CD1c-positive myeloid dendritic cell (primary cell): ENCODE measurements at regions not wholly inside any gene's neighbourhood (a gene's known extent, or its start where the extent isn't known, plus 50 kb on each side); places are given as distances from the start of the nearest gene placed in this dataset.
A peak's percentile ranks its signal among the peaks of the same experiment; 100 is the strongest.

Experiments
- DNase-seq: peaks from one replicate; pipeline ENCODE4 v3.0.0-alpha.2; 2016; ENCODE audit errors: extremely low spot score

DNA sequence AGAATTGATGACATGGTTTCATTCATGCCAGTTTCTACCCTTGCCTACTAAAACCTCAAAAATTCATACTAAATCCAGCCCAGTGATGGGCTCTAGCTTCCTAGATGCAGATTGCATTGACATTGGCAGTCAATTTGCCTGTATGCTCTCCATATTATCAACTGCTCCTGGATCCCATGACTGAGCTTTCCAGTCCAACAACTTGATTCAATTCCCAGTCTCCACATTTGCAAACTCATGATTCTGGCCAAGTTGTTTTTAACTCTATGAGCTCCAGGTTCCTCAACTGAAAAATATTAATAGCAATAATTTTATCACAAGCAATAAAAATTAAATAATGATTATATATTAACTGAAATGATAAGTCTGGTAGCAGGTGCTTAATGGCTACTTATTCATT, 51.0 kb upstream of the DSC1 start:
- no peak for DNase-seq

DNA sequence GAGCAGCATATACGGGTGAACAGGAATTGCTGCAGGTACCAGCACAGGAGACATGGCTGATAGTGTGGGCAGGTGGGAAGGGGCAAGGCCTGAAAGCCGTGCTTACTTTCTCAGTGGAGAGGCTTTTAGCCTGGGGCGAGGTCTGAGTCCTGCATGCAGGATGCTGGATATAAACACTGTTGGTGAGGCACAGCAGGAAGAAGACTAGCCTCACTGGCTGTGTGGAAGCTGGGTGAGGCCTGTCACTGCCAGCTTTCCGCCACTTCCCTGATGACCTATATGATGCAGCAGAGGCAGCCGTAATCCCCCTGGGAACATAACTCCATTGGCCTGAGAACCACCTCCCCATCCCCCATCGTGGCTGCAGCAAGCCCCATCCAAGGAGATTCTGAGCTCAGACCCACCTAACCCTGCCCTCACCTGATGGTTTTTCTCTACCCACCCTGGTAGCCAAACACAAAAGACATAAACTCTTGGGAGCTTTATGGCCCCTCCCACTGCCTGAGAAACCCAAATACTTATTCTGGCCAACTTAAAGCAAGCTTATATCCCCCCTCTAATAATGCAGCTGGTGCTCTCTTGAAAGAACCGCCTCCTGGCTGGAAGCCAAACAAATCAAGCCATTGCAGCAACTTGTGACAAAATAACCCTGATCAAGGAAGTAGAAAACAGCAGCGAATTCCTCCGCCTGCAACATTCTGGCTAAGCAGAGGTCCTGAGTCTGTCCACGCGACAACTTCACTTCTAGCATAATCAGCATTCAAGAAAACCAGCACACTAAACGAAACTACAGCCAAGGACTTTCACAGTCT, 54.6 kb upstream of the DSC1 start:
- DNase-seq = no peak

- no peak for DNase-seq
These were observed 56.2 kb upstream of the DSC1 start for GRCh38 chr18:31218671-31219383.

DNA sequence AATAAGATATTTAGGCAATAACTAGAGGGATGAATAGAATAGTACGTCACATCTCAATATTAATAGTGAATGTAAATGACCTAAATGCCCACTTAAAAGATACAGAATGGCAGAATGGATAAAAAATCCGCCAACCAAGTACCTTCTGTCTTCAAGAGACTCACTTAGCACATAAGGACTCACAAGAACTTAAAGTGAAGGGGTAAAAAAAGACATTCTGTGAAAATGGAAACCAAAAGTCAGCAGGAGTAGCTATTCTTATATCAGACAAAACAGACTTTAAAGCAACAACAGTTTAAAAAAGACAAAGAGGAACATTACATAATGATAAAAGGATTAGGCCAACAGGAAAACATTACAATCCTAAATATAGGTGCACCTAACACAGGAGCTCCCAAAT, 56.7 kb upstream of the DSC1 start:
- no peak for DNase-seq

GRCh38 chr18:31223371-31223770, 60.7 kb upstream of the DSC1 start:
- no peak for DNase-seq

GRCh38 chr18:31225668-31226067, 63.0 kb upstream of the DSC1 start:
- DNase-seq = no peak

- DNase-seq = no peak
These were observed 65.0 kb upstream of the DSC1 start for GRCh38 chr18:31227497-31228229.

GRCh38 chr18:31229829-31230228, 67.2 kb upstream of the DSC1 start:
- no peak for DNase-seq

DNA sequence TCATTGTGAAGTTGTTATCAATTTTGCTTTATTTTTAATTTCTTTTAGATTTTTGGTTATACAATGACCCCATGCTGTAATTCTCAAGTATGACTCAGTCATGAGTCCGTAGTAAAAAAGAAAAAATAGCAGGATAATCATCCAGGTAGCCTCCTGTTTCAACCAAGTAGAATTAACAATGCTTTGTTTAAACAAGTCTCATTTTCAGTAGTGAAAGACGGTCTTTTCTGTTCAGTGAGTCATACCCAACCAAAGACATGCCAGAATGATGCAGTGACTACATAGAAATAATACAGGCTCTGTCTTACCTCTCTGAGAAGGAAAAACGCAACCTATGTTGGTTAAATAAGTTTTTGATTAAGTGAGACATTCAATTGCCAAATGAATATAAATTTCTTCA, 67.8 kb upstream of the DSC1 start:
- no peak for DNase-seq

DNA sequence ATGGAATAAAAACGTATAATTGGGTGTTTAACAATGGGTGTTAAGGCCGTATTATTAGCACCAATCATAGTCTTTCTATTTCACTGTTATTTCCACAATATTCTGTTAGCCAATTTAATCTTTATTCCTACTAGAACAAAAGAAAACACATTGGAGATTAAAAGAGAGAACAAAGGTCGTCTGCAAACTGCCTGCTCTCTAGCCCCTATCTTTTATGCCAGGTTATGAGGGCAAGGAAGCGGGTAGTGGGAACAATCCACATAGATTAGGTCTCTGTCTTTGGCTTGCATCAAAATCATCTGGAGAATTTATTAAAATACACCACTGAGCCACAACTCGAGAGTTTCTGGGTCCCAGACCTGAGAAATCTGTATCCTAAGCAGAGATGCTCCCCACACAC, 69.4 kb upstream of the DSC1 start:
- no peak for DNase-seq

GRCh38 chr18:31232775-31233424, 70.2 kb upstream of the DSC1 start:
- DNase-seq = no peak

DNA sequence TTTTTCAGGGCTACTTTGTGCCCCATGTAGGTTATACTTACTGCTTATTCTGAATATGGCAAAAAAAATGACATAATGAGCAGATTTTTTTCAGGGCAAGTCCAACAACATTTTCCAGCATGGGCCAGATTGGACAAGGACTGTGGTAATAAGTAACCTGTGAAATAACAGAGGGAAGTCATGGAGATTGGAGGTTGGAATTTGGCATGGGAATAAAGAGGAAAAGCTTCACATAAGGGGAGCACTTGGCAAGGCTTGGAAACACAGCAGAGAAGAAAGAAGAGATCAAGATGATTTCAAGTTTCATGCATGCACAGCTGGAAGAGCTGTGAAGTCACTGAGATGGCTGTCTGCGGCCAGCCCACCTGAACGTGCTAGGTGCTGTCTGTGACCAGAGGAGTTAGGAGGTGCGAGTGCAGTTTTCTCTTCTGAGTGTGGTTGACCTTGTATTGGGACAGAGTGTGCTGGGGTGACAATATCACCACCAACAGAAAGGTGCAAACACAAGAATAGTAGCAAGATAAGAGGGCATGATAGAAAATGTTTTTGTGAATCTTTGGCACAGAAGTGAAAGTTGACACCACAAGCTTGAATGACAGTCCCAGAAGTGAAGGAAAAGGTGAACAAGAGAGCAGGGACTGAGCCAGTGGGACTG, 71.1 kb upstream of the DSC1 start:
- no peak for DNase-seq

DNA sequence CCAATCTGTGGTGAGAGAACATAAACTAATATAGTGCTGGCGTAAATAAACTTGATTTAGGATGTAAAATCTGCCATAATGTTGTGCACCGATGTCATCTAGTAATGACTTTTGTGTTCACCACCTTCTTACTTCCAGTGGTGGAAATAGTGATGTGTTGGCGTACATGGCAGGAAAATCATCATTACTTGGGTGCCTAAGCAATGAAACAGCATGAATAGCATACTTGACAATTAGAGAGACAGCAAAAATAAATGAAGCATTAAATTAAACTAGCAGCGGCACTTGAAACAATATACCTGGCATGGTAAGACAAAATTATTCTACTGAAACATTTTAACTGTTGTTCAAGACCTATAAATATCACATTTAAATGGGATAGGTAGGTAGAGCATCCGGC, 73.2 kb upstream of the DSC1 start:
- no peak for DNase-seq

DNA sequence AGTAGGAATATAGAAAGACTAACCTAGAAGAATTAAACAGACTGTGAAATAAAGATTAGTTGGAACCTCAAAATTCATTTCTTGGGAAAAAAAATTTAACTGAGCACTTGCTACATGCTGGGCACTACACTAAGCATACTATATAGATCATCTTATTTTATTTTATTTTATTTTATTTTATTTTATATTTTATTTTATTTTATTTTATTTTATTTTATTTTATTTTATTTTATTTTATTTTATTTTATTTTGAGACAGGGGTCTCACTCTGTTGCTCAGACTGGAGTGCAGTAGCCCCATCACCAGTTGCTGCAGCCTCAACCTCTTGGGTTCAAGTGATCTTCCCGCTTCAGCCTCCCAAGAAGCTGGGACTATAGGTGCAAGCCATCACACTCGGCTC, 74.5 kb upstream of the DSC1 start:
- DNase-seq = no peak

- DNase-seq = no peak
These were observed 76.5 kb upstream of the DSG1 start for GRCh38 chr18:31241425-31241824.

DNA sequence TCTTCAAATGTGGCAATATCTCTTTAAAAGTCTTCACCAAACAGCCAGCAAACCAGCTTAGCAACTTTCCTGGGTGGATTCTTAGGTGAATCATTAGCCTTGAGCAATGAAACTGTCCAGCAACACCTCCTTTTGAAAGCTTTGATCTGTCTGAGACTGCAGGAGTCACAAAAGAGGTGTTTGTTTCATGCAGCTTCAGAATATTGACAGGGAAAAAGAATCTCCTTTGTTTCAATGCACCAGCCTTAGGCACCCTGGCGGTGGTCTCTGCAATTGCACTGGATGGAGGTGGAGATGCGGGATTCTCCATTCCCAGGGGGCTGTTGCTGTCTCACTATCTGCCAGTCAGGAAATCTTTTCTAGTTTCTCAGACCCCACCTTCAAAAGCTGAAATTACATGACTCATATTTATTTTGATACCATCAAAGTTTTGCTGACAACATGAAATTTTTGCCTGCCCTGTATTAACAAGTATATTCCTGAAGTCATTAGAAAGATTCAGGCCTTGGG, 76.0 kb upstream of the DSG1 start:
- DNase-seq = no peak

- DNase-seq = no peak
These were observed 74.0 kb upstream of the DSG1 start for GRCh38 chr18:31243740-31244512.

DNA sequence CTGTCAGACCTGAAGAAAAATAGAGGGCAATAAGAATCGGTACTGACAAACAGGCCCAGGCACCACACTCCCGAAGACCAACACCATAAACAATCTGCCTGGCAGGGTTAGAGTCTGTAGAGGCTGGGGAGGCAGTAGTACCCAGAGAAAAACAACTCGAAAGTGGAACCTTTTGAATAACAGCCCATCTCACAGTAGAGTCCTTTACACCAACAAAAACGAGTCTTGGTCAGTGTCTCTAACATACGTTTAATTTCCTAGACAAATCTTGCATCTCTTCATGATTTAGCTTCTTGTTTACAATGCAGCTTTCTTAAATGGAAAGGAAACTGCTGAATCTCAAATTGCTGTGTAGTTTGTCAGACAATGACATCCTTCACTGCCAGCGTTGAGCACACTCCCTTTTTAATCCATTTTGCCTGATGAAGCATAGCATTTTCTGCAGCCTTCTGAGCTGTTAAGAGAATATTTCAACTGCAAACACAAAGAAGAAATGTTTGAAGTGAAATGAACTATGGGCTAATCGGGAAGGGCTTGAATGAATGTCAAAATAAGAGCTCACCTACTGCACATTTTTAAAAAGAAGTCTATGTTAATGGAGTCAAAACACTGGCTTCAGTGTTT, 73.1 kb upstream of the DSG1 start:
- DNase-seq = no peak

- no peak for DNase-seq
These were observed 72.1 kb upstream of the DSG1 start for GRCh38 chr18:31245820-31246219.

DNA sequence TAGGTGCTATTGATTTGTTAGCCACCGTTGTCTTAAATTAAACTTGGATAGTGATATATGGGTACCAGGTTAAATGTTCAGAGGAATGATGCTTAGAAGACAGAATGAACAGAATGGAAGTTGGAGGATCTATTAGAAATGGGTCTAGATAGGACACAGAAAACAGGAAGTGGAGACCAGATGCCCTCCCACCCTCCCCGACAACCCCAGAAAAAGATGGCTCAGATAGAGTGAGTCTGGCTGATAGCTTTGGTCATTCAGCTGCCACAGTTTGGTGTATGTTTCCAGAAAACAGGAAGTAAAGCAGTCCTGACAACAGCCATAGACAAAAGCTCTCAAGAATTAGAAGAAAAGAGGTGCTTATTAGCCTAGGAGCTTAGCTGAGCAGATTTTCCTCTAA, 71.5 kb upstream of the DSG1 start:
- peak; percentile 19 for DNase-seq
